ENCODE measurements at regions not wholly inside any gene's neighbourhood (a gene's known extent, or its start where the extent isn't known, plus 50 kb on each side); places are given as distances from the start of the nearest gene placed in this dataset.
A peak's percentile ranks its signal among the peaks of the same experiment; 100 is the strongest.
"Not testable (repeated sequence)": the region's sequence is repeated elsewhere in the genome, so short reads cannot be mapped to it uniquely, and the experiment has no call there.

GRCh38 chr2:219856602-219857001 is 229.2 kb downstream of the SLC4A3 start:
- in situ Hi-C loops (cut with HindIII; ENCODE audit: low pct_unique_long_range_greater_than_20kb, low sequenced_read_pairs) = no loop called here

DNA sequence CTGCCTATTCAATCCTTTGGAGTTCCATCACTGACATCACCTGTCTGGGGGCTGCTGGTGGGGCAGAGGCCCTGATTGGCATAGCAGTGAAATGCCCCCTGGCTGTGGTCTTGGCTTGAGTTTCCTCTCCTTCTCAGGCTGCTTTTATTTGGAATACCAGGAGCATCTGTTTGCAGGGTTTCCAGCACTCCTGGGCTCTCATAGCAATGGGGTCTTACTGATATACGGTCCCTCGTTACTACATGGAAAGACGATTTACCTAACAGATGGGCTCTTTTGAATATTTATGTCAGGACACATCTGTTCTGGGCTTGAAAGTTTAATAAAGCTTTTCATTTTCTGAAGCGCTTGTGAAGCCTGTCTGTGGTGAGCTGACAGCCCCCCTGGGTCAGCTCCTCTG is 230.3 kb downstream of the SLC4A3 start:
- no peak for DNase-seq (ENCODE audit: low read depth, low spot score)
- in situ Hi-C loops (cut with HindIII; ENCODE audit: low pct_unique_long_range_greater_than_20kb, low sequenced_read_pairs) = no loop called here

More at GRCh38 chr2:219856602-219857001, 229.2 kb downstream of the SLC4A3 start:
- no peak for DNase-seq (ENCODE audit: low read depth, low spot score)

GRCh38 chr2:219861307-219861706 is 233.9 kb downstream of the SLC4A3 start:
- in situ Hi-C loops (cut with HindIII; ENCODE audit: low pct_unique_long_range_greater_than_20kb, low sequenced_read_pairs) = no loop called here
- no peak for DNase-seq (ENCODE audit: low read depth, low spot score)

DNA sequence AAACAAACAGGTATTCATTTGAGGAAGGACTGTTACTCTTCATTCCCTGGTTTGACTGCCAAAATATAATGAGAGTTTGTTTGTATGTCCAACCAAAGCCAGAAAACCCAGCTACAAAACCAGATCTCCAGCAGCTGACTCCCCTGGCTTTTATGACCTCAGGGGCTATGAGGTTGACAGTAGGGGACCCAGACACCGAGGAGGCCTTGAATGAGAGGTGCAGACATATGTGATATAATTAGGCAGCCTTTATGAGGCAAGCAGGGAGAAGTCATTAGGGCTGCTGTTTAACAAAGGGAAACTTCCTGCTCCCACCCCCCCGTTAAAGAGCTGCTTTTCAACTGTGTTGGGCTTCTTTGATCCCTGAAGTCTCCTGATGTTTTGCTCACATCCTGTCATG is 236.7 kb downstream of the SLC4A3 start:
- no peak for DNase-seq (ENCODE audit: low read depth, low spot score)
- in situ Hi-C loops (cut with HindIII; ENCODE audit: low pct_unique_long_range_greater_than_20kb, low sequenced_read_pairs) = no loop called here

DNA sequence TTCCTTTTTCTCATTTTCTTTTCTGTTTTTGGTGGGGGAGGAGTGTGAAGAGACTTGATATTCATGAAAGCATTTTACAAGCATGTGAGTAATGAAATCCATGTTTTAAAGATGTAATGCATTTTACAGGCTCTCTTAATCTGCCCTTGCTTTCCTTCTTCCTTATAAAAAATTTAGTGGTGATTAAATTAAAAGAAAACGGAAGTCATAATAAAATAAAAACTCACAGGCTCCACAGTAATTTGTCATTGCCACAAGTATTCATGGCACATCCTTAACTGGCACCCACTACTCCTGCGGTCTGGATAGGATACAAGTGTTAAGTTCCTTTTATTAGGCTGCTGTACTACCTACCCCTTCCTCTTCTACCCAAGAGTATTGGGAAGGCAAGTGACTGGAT is 241.2 kb downstream of the SLC4A3 start:
- in situ Hi-C loops (cut with HindIII; ENCODE audit: low pct_unique_long_range_greater_than_20kb, low sequenced_read_pairs) = no loop called here
- DNase-seq (ENCODE audit: low read depth, low spot score) = no peak

GRCh38 chr2:219870041-219870440 is 242.6 kb downstream of the SLC4A3 start:
- DNase-seq (ENCODE audit: low read depth, low spot score) = no peak
- in situ Hi-C loops (cut with HindIII; ENCODE audit: low pct_unique_long_range_greater_than_20kb, low sequenced_read_pairs) = no loop called here

DNA sequence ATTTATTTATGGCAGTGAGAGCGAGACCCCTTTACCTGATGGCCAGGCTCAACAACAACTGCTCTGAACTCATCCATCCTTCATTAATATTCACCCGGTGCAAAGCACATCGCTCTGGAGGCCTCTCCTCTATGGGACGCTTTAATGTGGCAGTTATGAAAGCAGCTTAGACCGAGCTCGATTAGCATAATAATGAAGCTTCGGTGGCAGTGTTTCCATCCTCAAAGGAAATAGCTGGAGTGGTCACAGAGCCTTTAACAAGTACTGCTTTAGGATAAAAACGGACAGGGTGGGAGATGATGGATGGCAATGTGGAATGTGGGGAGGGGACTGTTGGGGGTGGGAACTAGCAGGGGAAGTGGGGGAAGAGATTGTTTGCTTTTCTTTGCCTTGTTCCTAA is 243.9 kb downstream of the SLC4A3 start:
- no peak for DNase-seq (ENCODE audit: low read depth, low spot score)
- in situ Hi-C loops (cut with HindIII; ENCODE audit: low pct_unique_long_range_greater_than_20kb, low sequenced_read_pairs) = no loop called here

DNA sequence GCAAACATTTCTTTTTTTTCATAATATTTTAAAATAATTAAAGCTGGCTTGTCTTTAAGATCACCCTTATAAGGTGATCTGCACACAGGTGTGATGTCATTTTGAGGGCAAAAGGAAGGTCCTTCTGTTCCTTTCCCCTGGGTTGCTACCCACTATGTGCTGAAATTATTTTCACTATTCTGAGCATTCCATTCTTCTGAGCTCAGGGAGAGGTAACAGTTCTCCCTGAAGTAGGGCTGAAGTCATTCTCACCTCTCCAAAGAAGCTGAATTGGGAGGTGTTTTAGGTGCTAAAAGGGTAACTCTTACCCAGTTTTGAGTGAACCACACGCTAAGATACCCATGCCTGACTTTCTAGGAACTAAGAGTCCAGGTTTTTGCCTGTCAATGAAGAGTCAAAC is 247.6 kb downstream of the SLC4A3 start:
- DNase-seq (ENCODE audit: low read depth, low spot score) = no peak
- in situ Hi-C loops (cut with HindIII; ENCODE audit: low pct_unique_long_range_greater_than_20kb, low sequenced_read_pairs) = no loop called here

GRCh38 chr2:219875986-219876385 is 248.6 kb downstream of the SLC4A3 start:
- in situ Hi-C loops (cut with HindIII; ENCODE audit: low pct_unique_long_range_greater_than_20kb, low sequenced_read_pairs); DNase-seq (ENCODE audit: low read depth, low spot score): not testable (repeated sequence)

GRCh38 chr2:219876931-219877330 is 249.5 kb downstream of the SLC4A3 start:
- no peak for DNase-seq (ENCODE audit: low read depth, low spot score)
- in situ Hi-C loops (cut with HindIII; ENCODE audit: low pct_unique_long_range_greater_than_20kb, low sequenced_read_pairs) = no loop called here

GRCh38 chr2:219877728-219878127 is 250.3 kb downstream of the SLC4A3 start:
- no peak for DNase-seq (ENCODE audit: low read depth, low spot score)
- in situ Hi-C loops (cut with HindIII; ENCODE audit: low pct_unique_long_range_greater_than_20kb, low sequenced_read_pairs) = no loop called here

DNA sequence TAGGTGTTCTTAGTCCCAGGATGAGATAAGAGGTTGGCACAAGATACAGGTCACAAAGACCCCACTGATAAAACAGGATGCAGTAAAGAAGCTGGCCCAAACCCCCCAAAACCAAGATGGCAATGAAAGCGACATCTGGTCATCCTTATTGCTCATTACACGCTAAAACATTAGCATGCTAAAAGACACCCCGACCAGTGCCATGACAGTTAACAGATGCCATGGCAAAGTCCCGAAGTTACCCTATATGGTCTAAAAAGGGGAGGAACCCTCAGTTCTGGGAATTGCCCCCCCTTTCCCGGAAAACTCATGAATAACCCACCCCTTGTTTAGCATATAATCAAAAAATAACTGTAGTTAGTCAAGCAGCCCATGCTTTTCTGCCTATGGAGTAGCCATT is 251.1 kb downstream of the SLC4A3 start:
- DNase-seq (ENCODE audit: low read depth, low spot score) = no peak
- in situ Hi-C loops (cut with HindIII; ENCODE audit: low pct_unique_long_range_greater_than_20kb, low sequenced_read_pairs) = no loop called here

DNA sequence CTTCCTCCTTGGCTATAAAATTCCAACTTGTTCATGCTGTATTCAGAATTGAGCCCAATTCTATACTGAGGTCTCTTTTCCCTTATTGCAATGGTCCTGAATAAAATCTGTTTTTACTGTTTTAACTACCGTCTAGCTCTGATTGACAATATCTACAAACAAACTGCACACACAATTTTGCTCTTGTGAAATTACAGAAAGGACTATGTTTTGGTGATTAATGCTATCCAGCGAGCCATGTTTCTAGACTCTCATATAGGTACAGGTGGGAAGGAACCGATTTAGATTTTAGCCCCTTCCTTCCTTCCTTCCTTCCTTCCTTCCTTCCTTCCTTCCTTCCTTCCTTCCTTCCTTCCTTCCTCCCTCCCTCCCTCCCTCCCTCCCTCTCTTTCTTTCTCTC is 254.4 kb downstream of the SLC4A3 start:
- no peak for DNase-seq (ENCODE audit: low read depth, low spot score)
- in situ Hi-C loops (cut with HindIII; ENCODE audit: low pct_unique_long_range_greater_than_20kb, low sequenced_read_pairs) = no loop called here

DNA sequence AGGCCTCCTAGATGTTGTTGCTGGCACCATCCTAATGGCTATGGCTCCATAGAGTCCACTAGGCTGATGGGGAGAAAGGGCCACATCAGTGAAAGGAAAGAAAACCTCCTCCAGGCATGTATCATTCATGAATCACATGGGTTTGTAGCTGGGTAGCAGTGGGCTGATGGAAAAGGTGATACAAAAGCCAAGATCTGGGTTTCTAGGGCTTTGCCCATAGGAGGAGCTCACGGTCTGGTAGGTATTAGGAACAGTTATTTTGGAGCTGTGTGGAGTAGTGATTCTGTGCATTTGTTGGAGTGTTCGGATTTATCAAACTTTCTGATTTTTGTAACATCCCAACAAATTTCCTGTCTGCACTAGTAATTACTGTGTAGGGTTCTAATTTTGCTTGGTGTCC is 259.2 kb downstream of the SLC4A3 start:
- peak; percentile 74 for DNase-seq (ENCODE audit: low read depth, low spot score)
- in situ Hi-C loops (cut with HindIII; ENCODE audit: low pct_unique_long_range_greater_than_20kb, low sequenced_read_pairs) = no loop called here

- in situ Hi-C loops (cut with HindIII; ENCODE audit: low pct_unique_long_range_greater_than_20kb, low sequenced_read_pairs) = no loop called here
- no peak for DNase-seq (ENCODE audit: low read depth, low spot score)
Measured at GRCh38 chr2:219887870-219888269, 260.4 kb downstream of the SLC4A3 start.

- in situ Hi-C loops (cut with HindIII; ENCODE audit: low pct_unique_long_range_greater_than_20kb, low sequenced_read_pairs) = no loop called here
- DNase-seq (ENCODE audit: low read depth, low spot score) = no peak
Measured at GRCh38 chr2:219893541-219893940, 266.1 kb downstream of the SLC4A3 start.

- in situ Hi-C loops (cut with HindIII; ENCODE audit: low pct_unique_long_range_greater_than_20kb, low sequenced_read_pairs) = no loop called here
- DNase-seq (ENCODE audit: low read depth, low spot score) = no peak
Measured at GRCh38 chr2:219897456-219897855, 270.0 kb downstream of the SLC4A3 start.

DNA sequence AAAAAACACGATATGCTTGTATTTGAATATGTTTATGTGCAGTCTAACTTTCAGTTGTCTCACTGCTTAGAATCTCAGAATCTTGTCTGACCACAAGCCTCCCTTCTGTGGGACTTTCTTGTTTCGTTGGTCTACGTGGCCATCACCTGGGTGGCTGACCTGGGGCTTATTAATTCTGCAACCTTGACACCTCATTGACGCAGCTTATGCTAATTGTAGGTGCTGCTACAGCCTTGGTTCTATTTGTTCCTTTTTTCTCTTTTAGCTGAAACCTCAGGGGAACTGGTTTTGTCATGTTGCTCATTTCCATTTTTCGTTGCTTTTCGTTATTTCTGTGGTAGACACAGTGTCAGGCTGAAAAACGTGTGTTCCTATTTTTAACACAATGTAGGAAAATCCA is 273.7 kb downstream of the SLC4A3 start:
- in situ Hi-C loops (cut with HindIII; ENCODE audit: low pct_unique_long_range_greater_than_20kb, low sequenced_read_pairs) = no loop called here
- DNase-seq (ENCODE audit: low read depth, low spot score) = no peak

DNA sequence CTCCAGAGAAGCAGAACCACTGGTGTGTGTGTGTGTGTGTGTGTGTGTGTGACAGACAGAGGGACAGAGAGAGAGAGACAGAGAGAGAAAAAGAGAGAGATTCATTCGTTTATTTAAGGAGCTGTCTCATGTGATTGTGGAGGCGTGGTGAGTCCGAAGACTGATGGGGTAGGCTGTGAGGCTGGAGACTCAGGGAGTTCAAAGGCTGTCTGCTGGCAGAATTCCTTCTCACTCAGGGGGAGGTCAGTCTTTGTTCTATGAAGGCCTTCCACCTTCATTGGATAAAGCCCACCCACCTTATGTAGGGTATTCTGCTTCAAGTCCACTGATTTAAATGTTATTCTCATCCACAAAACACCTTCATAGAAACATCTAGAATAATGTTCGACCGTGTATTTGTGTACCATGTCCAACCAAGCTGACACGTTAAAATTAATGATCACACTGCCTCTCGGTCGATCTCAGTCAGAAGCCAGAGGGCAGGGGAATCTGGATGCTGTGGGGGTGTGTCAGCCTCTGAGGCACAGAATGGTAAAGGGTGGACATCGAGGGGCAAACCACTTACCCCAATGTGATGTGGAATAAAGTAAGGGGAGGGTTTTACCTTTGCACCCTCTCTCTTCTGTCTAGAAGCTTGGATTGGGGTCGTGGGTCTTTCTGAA is 275.6 kb downstream of the SLC4A3 start:
- DNase-seq (ENCODE audit: low read depth, low spot score) = no peak
- in situ Hi-C loops (cut with HindIII; ENCODE audit: low pct_unique_long_range_greater_than_20kb, low sequenced_read_pairs) = no loop called here

- DNase-seq (ENCODE audit: low read depth, low spot score) = no peak
- in situ Hi-C loops (cut with HindIII; ENCODE audit: low pct_unique_long_range_greater_than_20kb, low sequenced_read_pairs) = no loop called here
Measured at GRCh38 chr2:219905640-219906039, 278.2 kb downstream of the SLC4A3 start.
